Activated T-cell treated with anti-CD3 and anti-CD28 coated beads for 48 hours (primary cell): ENCODE measurements at regions not wholly inside any gene's neighbourhood (a gene's known extent, or its start where the extent isn't known, plus 50 kb on each side); places are given as distances from the start of the nearest gene placed in this dataset.

Experiments
- DNase-seq: peaks from one replicate; pipeline ENCODE4 v3.0.0-alpha.2; 2020; ENCODE audit warnings: low read depth

DNA sequence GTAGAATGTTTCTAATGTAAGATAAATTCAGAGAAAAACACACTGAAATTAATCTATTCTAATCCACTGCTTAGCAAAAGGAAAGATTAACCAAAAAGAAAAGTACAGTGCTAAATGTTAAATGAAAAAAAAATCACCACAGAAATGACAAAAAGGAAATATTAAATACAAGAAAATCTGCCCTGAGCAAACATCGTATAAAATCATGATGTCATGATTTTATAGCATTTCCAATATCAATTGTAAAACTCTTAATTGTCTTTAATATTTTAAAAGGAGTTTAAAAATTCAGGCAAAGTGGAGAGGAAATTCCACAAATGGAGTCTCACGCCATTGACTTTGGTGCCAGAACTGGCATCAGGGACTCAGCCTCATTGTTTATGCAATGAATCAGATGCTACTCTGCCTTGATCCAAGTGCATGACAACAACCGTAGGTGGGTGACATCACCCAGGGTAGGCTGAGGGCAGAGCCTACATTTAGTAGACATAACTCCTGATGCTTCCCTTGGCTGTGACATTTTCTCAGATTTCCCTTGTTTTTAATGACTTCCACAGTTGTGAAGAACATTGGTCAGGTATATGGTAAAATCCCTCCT, 696.8 kb downstream of the SEMA5A start:
- no peak for DNase-seq

DNA sequence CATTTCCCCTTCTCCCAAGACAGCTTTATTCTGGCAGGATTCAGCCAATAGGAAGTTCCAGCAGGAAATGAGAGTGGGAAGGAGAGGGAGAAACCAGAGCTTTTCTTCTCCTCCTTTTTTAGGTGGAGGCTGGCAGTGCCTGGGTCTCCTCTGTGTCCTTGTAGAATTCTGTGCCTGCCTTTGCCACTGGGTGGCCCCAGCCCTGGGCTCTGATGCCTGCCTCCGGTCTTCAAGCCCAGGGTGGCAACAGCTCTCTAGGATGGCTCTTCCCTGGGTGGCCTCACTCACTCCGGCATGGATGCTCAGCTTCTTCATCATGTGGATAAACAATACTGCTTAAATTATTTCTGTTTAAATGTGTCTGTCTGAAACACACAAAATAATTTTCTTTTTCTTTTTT, 694.8 kb downstream of the SEMA5A start:
- no peak for DNase-seq

DNA sequence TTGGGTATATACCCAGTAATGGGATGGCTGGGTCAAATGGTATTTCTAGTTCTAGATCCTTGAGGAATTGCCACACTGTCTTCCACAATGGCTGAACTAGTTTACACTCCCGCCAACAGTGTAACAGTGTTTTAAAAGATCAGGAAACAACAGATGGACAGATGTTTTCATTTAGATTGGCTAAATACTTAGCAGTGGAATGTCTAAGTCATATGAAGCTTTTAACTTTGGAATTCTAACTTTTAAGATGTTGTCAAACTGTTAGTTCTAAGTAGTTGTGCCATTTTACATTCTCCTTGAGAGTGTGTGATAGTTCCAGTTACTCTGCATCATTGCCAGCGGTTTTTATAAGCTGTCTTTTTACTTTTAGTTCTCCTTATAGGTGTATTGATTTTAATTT, 688.8 kb downstream of the SEMA5A start:
- DNase-seq = no peak

DNA sequence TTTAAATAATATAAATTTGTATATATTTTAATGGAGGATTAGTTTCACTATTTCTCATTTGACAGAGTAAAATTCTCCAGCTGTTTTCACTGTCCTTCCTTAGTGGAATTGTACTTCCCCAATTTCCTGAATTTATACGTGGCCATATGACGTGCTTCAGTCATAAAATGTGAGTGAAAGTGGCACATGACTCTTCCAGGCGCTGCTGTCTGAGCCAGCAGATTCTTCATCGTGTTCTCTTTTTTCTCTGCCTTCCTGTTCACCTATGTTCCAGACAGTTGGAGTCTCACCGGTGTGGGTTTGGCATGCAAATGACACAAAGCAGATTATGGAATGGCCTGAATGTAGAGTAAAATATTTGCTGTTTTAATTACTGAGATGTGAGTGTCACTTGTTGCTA, 684.1 kb downstream of the SEMA5A start:
- no peak for DNase-seq

DNA sequence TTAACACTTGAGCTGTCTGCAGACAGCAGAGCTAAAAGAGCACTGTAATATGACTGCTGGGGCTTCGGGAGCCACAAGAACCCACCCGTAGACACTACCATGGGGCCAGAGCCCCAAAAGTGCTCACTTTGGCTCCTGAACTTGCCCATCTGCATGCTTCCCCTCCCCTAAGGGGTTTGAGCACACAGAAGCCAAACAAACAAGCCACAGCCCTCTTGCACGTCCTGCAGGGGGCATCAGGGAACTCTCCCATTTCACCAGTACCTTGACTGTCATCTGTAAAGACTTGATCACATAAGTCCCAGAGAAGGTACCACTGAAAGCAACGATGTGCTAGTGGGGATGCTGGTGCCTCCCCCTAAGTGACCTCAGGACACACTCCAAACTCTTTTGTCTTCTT, 681.8 kb downstream of the SEMA5A start:
- DNase-seq = no peak

DNA sequence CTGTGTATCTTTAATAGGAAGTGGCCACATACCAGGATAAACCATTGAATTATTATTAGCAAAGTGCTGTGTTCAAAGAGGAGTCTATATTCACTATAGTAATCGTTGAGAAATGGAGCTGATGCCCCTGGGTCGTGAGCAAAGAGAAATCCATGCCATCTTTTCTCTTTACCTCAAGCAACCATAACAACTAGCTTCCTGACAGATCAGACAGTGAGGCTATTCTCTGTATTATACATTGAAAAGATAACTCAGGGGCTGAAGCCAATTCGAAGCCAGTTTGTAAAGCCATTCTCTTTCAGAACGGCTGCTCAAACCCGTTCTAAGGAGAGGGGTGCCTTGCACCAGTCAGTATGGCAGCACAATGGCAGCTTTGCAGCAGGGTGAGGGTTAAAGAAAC, 680.6 kb downstream of the SEMA5A start:
- DNase-seq = no peak

DNA sequence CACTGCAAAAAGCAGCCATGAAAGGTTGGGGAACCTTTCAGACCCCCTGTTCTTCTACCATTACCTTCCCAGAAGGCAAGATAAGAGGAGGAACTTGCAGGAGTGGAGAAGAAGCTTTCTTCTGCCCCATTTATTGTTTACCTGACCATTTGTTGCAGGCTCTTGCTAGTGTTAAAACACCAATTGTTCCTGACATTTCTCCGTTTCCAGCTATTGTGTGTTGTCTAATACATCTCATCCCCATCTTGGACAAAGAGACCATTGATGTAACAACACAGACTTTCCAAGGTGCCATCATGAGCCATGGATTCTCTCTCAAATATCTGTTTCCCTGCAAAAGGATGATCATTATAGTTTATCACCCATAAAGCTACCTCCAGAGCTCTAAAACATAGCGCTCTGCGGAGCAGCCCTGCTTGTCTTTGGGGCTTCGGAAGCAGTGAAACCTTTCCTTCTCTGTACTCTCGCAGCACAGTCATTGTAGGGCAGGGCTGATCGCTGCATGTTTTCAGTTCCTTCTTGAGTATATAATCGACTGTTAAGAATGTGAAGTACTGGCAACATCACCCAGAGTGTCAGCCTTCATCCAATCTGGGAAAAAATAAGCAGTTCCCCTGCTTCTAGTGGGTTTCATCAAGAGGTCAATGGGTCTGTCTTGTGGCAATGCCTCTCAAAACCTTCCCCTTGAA, 680.0 kb downstream of the SEMA5A start:
- no peak for DNase-seq

DNA sequence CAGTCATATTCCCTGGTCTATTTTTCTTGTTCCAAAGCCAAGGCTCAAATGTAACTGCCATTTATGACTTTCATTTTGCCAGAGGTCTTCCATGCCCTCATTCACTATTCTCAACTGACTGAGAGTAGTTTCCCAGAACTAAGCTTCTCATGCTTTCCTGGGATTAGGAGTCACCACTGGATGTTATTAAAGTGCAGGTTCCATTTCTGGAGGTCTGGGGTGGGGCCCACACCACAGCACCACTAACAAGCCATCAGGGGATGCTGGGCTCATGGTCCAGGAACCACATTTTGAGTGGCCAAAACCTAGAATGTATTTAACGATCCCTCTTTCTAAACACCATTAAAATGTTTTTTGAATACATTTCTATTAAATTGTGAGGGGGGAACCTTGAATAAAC, 677.6 kb downstream of the SEMA5A start:
- no peak for DNase-seq

DNA sequence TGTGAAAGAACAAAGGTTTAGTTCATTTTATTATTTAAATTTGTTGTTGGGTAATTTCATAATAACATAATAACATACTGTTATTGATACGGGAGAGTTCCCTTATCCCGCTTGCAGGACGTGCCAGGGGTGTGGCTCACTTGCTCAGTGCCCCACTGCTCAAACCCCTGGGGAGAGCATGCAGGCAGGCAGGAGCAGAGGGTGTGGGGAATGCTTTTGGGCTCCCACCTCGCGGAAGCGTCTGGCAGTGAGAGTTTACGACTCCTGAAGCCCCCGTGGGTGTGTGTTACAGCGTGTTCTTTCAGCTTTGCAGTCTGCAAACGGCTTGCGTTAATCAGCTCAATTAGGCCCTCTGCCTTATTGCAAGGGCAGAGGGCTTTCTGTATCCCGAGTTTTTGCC, 675.9 kb downstream of the SEMA5A start:
- no peak for DNase-seq

DNA sequence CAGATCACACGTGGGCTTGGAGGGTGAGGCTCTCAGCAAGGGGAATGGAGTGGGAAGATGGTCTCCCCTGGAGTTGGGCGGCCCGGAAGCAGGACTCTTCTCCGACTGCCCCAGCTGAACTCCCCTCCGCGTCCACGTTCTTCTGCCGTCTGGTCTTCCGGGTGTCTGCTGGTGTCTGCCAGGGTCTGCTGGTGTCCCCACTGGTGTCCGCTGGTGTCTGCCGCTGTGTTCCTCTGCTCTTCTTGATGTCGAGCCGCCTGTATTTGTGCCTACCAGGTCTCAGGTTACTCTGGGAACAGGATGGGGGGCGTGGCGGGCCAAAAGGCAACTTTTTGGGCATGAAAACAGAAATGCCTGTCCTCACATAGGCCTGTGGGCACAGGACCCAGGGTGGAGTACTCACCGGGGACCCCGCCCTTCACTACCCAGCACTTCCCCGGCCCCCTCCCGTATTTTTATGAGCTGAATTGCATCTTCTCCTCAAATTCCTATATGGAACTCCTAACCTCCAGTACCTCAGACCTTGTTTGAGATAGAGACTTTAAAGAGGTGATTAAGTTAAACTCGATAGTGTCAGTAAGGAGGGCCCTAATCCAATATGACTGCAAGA, 675.4 kb downstream of the SEMA5A start:
- DNase-seq = no peak

DNA sequence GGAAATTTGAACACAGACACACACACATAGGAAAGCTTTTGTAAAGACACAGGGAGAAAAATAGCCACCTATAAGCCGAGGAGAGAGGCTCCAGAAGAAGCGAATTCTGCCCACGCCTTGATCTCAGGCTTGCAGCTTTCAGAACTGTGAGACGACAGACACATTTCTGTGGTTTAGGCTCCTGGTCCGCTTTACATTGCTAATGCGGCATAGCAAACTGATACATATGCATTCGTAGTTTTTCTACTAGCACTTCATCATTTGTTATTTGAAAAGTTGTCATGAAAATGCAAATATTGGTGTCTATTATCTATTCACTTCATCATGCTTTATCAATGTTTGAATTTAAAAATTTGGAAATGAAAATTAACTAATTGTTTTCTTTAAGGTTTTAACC, 674.9 kb downstream of the SEMA5A start:
- DNase-seq = no peak

DNA sequence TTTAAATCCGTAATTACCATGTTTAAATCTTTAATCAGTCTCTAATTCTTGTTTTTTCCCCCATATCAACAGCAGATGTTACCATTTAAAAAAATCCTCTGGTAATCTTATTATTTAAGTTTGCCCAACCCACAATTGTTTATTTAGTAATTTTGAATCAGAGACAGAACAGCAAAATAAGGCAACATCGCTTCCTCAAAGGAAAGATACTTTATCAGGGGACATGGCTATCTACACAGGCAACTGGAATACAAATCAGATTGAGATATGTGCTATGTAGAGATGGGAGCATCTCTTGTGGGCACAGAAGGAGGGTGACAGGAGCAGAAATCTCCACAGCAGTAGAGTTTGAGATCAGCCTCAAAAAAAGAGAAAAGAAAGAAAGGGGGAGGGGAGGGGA, 674.4 kb downstream of the SEMA5A start:
- DNase-seq = no peak

DNA sequence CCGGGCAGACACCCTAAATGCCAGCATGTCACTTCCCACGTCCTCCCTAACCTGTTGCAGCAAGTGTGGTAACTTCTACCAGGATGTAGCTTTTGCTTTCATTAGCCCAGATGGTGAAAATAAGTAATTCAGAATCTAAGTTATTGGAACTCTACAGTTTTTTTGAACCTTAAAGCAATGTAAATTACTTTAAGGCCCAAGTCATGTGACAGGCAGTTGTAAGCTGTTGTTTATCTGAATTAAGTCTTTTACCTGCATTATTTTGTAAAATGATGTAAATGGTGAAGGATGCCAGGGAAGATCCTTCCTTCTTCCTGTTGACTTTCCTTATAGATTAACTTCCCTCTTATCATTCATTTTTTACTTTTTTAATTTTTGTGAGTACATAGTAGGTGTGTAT, 670.2 kb downstream of the SEMA5A start:
- DNase-seq = no peak

DNA sequence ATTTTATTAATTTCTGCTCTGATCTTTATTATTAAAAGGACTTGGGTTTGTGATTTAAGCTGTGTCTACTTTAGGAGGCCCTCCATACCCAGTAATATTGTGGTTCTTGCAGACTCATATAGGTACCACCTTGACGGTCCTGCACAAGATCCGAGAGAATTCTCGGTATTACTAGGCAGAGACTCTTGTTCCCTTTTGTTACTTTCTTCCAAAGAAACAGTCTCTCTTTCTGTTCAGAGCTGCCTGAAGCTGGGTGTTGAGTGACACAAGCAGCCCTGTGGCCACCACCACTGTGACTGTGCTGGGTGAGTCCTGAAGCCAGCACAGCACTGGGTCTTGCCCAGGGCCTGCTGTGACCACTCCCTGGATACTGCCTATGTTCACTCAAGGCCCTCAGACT, 666.6 kb downstream of the SEMA5A start:
- DNase-seq = no peak

DNA sequence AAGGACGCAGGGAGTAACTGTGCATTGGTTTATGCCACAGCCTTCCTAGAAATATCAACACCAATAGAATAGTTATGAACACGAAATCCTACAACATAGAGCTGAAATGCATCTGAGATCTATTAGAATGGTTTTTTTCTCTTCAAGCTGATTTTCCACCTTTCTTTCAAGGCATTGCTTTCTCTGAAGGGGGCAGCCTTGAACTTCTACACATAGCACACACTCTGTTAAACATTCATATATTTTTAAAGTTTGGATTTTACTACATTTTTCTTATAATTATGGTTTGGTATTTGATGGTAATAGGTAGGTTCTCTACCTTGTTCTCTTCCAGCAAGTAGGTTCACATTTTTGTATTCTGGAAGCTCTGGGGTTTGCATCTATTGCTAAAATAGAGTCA, 661.8 kb downstream of the SEMA5A start:
- no peak for DNase-seq

DNA sequence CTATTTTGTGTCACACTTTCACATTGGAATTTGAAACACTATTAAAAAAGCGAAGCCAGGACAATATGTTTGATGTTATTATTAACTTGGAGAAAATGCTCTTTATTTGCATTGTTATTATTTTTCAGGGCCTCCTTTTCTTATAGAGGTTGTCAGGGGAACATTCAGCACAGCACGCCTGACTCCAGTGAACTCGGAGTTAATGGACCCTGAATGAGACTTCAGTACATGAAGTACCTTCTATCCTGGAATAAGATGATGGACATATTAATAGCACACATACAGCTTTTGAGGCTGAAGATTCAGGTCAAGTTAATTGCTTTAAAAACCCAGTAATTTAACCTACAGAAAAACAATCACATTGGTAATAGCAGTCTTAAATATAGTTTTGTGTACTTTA, 652.9 kb downstream of the SEMA5A start:
- DNase-seq = no peak

DNA sequence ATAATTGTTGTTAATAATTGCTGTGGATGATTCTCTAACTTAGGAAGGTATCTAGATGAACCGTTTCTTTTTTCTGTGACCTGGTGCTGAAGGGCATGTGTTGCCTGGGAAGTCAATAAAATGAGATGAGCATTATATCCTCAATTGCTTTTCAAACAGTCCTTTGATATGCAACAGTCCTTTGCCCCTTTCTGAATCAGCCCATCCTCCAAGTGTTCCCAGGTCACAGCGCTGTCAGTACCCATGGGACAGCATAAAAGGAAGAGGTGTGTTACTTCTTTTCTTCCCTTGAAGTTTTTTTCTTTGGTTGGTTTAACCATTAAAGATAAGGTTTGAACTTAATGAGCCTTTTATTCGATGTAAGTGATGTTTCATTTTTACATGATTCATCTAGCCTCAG, 651.8 kb downstream of the SEMA5A start:
- DNase-seq = no peak

DNA sequence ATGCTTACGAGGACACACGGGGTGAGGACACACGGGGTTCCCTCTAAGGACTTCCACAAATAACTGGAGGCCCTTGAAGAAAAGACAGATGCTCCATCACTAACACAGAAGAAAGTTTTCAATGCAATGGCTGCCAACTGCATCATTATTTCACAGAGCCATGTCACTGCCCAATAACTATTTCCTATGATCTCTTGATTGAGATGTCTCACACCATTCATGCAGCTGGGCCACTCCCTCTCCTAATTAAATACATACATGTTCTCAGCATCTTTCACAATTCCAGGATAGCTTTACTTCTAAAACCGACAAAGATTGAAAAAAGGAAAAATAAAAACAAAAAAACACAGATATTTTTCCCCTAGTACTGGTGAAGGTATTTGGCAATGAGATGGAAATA, 650.8 kb downstream of the SEMA5A start:
- no peak for DNase-seq

DNA sequence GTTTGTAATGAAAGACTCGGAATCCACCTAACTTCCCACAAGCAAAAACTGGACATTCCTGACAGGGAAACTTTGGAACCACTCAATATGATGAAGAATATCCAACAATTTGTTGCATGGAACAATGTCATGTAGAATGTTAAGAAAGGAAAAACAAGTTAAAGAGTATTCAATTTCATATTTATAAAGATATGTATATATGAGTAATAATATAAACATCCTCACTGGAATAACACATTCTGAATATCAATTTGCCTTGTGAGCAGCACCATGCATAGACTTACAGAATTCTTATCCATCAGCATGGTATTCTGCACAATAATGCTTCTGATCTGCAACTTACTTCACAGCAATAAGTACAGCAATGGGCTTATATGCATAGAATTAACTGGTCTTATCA, 650.3 kb downstream of the SEMA5A start:
- no peak for DNase-seq

DNA sequence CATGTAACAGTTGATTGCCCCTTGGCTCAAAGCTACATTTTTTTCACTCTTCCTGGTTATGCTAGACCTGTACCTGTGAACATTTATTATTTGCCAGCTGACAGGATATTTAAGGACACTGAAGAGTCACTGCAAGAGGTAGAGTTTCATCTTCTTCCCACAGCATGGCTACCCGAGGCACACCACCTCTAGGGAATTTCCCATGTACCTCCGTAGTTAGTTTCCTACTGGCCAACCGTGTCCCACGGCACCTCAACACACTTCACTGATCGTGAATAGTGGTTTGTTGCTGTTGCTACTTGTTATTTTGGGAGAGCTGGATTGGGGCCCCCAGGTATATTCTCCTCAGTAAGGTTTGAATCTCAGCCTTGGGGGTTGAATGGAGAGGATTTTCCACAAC, 648.6 kb downstream of the SEMA5A start:
- DNase-seq = no peak

DNA sequence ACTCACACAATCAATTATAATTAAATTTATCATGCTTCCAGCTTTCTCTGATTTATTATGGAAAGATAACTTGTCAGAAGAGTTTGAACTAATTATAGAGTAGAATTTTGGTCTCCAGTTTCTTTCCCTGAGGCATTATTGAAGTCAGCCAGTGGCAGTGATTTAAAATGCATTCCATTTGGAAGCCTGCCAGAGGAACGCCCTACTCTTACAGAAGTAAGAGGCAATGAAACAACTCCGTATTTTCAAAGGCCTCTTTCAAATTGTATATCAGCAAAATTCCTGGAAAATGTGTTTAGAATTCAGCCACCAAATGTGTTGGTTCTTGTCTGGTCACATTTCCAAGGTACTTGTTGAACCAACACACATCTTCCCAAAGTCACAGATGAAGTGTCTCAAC, 640.9 kb downstream of the SEMA5A start:
- no peak for DNase-seq

DNA sequence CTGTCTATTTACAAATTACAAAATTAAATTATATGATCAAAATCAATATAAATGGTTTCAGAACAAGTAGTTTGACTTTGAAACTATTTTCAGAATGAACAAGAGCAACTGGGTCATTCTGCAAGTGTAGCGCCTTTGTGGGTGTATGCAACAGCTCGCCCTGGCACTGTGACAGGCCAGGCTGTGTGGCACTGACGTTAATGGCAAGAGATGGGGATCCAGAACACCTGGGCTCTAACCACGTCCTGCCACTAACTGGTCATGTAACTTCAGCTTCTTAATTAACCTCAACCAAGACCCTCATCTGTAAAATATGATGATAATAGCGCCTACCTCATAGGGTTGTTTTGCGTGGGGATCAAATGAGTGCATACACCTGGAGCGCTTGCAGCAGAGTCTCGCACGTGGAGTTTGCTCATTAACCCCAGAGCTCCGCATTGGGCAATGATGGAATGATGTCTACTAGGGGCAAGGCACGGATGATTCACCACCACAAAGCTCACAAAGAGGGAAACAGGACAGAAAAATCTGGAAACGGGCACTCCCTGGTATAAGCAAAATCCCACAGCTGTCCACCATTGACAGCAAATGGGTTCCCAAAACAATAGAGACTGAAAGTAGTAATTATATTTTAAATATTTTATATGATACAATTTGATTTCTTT, 639.4 kb downstream of the SEMA5A start:
- no peak for DNase-seq

DNA sequence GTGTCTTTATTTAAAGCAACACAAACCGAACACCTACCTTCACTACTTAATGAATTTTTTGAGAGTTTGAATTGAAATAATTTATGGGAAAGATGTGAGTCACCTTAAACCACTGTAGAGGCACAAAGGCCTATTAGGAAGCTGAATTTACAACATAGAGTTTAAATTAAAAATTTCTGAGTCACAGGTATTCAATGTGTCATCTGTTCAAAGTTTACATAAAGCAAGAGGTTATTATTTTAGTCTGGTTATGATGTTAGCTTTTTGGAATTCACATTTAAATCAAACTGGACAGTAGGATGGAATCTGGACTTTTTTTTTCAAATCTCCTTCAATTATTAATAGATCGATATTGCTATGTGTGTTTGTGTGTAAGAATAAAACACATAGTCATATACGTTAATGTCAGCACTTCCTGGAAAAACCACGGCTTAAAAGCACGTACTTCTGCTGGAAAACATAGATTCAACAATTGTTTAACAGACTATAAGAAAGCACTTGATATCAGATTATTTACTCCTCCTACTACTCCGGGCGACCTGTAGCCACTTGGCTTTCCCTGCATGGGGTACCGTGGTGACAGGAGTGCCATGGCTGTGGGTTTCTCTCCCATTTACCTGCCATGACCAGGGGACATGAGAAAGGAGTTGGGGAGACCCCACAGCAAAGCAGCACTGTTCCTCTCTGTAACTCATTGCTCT, 638.6 kb downstream of the SEMA5A start:
- no peak for DNase-seq
